OCI-M2 (cell line): ENCODE measurements at regions not wholly inside any gene's neighbourhood (a gene's known extent, or its start where the extent isn't known, plus 50 kb on each side); places are given as distances from the start of the nearest gene placed in this dataset.

Experiments used
- DNase-seq: peaks from one replicate; lab custom pipeline; 2025; ENCODE audit not compliant: unreplicated experiment; lab: John Stamatoyannopoulos, UW

GRCh38 chr10:125460326-125460725 lies 222.6 kb downstream of the TEX36 start:
- DNase-seq, result no peak

DNA sequence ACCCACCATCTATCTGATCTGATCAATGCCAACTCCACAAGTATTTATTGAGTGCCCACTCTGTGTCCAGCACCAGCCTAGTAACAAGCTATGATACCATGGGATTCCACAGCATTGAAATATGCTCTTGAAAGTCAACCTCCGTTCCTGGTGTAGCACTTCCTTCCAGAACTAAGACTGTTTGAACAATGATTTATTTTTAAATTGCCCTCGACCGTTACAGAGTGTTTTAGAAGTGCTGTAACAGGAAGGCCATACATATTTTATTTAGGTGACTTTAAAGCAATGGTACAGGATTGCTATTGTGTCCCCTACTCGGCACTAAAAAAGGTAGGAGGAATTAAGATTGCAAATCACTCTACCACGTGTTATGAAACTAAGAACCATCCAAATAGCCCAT lies 225.6 kb downstream of the TEX36 start:
- no peak for DNase-seq

DNA sequence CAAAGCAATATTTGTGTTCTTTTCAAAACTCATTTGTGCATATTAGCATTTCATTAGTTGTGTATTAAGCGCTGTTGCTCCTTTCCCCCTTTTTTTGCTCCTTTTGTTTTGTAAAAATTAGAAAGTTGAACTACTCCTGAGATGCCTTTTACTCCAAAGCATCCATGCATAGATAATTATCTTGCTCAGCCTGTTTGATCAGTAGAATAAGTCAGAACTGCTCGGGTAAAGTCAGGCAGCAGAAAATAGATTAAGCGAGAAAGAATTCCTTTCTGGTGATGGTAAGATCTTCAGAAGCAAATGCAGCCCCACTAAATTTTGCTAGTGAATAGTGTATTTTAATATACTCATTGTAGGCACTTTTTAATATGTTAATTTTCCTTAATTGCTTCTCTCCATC lies 227.1 kb downstream of the TEX36 start:
- DNase-seq, result no peak

DNA sequence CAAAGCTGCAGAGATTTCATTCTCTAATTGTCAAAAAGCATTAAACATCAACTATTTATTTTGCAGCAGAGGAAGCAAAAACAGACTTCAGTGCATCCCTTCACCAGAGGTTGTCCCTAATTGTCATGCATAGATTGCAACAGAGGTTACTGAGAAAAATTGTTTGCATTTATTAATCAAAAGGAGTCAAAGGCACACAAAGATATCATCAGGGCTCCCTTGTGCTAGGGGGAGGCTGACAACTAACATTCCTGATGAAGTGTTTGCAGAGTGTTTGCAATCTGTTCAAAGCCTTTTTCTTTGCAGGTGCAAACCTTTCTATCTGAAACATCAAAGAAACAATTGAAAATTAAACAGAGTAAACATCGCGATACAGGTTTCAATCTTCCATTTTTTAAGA lies 227.5 kb downstream of the TEX36 start:
- DNase-seq, result no peak

GRCh38 chr10:125451319-125451718 lies 231.6 kb downstream of the TEX36 start:
- DNase-seq, result no peak

DNA sequence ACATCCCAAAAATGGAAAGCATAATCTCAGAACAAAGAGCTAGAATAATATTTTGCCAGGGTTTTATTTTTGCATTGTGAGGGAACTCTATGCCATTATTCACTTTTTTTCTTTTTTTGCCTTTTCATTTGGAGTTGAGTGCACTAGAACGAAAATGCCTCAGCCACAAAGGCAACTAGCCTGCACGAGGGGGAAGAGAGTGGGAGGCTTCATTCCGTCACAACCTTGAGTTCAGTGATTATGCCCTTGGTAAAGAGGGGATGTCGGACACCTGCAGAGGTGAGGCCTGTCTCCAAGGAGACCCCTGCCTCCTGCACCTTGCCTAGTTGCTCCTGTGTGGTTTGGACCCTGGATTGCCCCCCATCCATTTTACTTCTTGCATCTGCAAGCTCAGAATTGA lies 232.7 kb downstream of the TEX36 start:
- no peak for DNase-seq

- DNase-seq, result no peak
These were observed 233.4 kb downstream of the TEX36 start for GRCh38 chr10:125449571-125449970.

DNA sequence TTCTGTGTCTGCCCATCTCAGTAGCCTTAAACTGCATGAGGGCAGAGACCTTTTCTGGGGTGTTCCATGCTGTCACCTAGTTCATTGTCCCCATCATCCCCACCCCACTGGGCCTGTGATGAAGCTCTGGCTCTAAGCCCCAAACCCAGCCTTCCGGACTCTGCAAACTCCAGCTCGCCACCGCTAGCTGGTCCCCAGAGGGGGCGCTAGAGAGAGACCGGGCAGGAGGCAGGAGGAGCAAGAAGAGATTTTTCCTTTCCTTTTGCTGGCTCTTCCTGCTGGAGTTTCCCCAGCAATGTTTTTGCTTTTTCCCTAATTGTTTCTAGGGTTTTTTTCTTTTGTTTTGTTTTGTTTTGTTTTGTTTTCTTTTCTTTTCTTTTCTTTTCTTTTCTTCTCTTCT lies 234.4 kb downstream of the TEX36 start:
- DNase-seq, result no peak

GRCh38 chr10:125444790-125445189 lies 238.2 kb downstream of the TEX36 start:
- no peak for DNase-seq

DNA sequence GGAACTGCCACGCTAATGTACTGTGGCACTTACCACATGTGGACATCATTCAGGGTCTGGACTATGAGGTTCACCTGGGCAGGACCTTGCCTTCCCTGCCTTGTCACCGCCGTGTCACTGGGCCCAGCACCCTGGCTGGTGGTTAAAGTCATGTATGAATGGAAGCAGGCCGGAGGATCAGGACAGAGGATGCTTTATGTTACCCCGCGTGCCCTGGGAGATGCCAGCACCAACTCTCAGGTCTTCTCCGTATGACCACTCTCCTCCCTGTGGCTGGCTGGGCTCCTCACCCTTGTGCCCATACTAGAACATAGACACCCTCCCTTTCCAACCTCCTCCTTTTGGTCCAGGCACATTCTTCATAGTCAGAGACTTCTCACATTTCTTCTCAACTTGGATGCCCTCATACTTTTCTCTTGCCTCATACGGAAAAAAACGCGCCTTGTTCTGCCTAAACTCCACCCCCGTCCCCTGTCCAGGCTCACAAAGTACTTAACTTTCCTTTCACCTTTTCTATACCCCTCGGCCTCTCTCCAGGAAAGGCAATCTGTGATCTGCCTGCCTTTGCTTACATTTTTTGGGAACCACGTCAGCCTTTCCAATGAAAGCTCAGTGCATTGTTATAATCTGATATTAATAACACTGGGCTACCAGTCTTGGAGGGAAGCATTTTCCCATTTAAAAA lies 240.0 kb downstream of the TEX36 start:
- DNase-seq, result no peak

- DNase-seq, result no peak
These were observed 241.8 kb downstream of the TEX36 start for GRCh38 chr10:125441151-125441550.

DNA sequence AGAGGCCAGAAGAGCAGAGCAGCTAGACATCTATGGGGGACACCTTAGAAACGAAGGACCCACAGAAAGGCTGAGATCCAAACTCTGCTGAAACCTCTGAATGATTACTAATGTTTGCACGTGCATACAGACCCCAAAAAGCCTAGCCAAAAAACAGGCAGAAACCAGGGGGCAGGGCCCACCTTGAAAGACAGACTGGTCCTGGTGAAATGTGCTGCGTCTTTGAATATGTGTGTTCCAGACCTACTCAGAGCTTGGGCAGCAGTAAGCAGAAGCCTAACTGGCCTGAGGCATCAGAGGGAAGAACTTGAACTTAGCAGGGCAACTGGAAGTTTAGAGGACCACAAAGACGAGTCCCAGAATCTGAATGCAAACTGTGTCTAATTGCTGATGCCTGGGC lies 251.8 kb downstream of the TEX36 start:
- no peak for DNase-seq

DNA sequence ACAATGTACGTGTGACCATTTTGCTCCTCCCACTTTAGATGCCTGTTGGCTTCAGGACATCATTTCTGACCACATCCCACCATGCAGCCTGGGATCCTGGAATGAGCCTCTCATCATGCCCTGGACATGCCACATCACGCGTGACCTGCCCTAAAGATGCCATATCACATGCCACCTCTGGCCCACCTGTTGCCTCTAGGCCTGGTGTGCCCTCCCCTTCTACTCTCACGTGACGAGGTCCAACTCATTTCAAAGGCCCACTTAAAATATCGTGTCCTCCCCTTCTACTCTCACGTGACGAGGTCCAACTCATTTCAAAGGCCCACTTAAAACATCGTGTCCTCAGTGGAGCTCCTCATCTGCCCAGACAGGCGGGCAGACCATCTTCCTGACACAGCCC lies 254.9 kb downstream of the TEX36 start:
- no peak for DNase-seq

DNA sequence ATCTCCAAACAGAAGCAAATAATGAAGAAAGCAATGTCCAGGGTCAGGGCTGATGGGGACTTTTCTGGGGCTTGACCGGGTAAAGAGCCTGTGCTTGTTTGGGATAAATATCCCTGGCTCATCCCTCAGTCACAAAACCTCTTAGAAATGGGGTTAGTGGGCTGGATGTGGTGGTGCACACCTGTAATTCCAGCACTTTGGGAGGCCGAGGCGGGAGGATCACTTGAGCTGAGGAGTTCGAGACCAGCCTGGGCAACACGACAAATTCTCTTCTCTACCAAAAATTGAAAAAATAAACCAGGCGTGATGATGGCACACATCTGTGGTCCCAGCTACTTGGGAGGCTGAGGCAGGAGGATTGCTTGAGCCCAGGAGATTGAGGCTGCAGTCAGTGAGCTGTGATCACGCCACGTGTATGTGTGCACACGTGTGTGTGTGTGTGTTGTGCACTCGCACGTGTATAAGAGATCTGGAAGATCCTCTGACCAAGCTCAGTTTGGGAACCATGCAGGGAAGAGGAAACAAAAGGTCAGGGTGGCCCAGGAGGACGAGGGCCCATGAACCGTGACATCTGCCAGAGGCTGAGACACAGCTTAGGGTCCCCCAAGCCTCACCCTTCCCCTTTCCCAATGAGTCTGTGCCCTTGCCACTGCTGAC lies 258.6 kb downstream of the TEX36 start:
- no peak for DNase-seq

DNA sequence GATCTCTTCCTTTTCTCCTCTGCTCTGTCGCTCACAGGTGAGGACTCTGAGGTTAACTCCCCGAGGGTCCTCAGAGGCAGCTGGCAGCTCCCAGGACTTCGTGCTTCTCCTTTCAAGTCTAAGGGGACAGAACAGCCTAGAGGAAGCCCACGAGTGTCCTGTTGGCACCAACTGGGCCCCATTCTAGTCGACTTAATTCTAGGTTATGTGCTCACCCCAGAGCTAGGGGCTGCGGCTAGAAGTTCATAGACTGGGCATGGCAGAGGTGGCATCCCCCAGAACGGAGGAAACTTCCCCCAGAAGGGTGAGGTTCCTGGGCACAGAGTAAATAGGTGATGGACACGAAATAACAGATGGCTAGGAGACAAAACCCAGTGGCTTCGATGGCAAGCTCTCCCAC lies 259.4 kb downstream of the TEX36 start:
- no peak for DNase-seq

DNA sequence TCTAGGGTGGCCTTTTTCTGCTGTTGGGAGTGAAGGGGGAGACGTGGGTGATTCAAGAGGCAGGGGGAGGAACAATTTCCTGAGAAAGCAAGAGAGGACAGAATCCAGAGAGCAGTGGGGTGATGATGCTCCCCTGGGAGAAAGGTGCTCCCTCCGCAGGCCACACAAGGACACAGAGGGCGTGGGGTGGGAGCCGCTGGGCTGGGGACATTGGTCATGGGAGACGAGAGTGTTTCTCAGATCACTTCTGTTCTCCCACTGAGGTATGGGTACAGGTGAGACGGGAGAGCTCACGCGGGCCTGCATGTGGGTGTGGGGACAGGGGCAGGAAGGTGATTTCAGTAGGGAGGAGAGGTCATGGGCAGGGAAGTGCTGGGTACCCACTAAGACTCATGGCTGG lies 259.5 kb upstream of the CTBP2 start:
- no peak for DNase-seq

- no peak for DNase-seq
These were observed 258.8 kb upstream of the CTBP2 start for GRCh38 chr10:125419146-125419545.

DNA sequence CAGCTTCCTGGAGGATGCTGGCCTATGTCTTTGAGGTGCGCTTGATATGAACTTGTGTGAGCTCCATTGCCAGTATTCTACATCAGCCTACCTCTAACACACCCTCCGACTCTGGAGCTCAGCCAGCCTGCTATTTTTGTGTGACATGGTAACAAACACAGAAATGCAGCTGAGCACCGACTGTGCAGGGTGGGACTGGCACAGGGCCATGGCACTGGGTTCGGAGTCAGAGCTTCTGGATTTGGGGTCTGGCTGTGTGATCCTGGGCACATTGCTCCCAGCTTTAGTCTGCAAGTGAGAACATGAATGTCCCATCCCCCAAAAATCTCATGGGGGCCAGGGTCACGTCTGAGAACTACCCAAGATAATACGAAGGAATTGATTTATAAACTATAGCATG lies 257.2 kb upstream of the CTBP2 start:
- DNase-seq, result no peak

DNA sequence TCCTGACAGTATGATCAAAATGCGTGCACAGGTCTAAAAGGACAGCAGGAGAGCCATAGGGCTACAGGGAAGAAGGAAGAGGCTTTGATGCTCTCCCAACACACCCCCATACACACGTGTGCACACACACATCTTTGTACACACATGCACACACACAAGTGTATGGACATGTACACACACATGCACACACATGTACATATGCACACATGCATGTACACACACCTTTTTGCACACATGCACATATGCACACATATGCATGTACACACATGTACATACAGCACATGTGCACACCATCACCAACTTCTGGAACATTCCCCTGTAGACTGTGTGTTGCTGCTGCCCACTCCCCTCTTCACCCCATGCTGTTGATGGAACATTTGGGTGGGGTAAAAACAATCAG lies 255.6 kb upstream of the CTBP2 start:
- DNase-seq, result no peak

- no peak for DNase-seq
These were observed 254.8 kb upstream of the CTBP2 start for GRCh38 chr10:125415006-125415633.

- DNase-seq, result no peak
These were observed 251.4 kb upstream of the CTBP2 start for GRCh38 chr10:125411724-125412123.

- no peak for DNase-seq
These were observed 249.4 kb upstream of the CTBP2 start for GRCh38 chr10:125409756-125410155.

DNA sequence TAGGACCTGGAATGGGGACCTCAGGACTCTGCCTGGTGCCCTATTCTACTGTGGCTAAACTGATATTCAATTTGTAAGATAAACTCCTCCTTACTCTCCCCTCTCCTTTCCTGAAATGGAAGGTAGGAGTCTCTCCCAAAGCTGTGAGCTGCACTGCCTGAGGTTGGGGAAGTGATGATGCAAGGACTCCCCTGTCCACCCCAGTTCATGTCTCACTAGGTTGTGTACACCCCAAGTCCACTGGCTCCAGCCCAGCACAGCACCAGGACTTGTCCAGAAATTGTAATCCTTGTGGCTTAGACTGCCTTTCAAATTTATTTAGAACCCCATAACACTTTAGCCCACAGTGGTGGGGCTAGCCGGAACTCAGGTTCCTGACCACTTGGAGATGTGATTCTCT lies 247.2 kb upstream of the CTBP2 start:
- DNase-seq, result no peak
